ENCODE measurements at regions not wholly inside any gene's neighbourhood (a gene's known extent, or its start where the extent isn't known, plus 50 kb on each side); places are given as distances from the start of the nearest gene placed in this dataset. TPM values are rescaled to one million over a fixed set of nuclear protein-coding genes. Genes with fewer than 3 reads are reported as not detected.

Small RNA genes lying in the stretch of these regions (microRNA-seq; reads per million reads assigned to microRNA genes)
- gene MIR297 (ENCODE audit: borderline microRNAs expressed, borderline replicate concordance), result not detected
